HG03139 (cell line): ENCODE measurements at regions not wholly inside any gene's neighbourhood (a gene's known extent, or its start where the extent isn't known, plus 50 kb on each side); places are given as distances from the start of the nearest gene placed in this dataset.

Source experiments
- ATAC-seq: cut with Tn5 transposase; IDR thresholded peaks from one replicate; pipeline ENCODE4 v1.9.1; 2021; ENCODE audit not compliant: unreplicated experiment

DNA sequence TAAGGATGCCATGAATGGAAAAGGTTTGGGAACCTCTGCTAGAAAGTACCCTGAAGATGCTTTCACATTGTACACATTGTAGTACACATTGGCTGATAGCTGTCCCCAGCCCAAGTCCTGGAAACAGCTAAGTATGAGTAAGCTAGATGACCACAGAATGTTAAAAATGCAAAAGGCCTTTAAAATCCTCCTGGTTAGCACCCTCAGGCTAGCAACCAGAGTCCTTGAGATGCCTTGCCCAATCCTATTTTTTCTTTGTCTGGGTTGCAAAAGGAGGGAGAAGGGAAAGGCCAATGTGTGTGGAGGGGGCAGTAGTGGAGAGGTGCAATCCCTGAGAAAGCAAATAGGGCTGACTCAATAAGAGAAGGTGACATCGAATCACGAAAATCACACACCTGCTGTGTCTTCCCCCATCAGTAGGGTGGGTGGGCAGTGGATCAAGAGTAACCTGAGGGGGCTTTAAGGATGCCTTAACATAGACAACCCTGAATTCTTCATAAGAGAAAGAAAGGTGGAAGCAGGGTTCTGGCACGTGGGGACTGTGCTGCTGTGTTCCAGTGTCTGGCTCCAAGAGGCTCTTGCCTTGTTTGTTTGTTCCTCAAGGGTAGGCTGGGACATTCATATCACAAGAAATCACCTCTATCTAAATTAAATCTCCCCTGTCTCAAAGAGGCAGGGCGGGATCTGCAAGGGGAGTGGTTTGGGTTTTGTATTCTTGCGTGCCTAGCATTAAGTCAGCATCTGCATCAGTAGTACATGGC is 266.2 kb upstream of the PLXNA2 start:
- ATAC-seq: no peak

DNA sequence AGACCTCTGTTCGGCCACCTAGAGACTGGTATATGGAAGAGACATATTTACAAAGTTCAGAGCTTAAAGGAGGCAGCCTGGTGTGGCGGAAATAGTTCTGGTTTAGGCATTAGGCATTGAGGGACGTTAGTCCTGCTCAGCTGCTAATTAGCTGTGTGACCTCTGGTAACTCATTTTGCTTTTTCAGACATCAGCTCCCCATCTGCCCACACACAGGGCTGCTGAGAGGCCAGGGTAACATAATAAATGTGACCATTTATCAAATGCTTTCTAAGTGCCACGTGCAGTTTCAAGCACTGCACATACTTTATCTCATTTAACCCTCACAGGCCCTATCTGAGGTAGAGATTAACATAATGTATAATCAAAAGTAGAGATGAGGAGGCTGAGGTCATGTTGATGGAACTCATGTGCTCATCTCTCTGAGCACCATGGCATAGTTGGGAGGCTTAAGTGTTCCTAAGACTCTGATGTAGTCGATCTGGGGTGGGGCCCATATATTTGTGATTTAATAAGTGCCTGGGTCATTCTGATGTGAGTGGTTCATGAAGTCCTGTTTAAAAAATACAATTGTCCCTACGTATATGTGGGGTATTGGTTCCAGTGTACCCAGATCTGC is 267.2 kb upstream of the PLXNA2 start:
- no peak for ATAC-seq

DNA sequence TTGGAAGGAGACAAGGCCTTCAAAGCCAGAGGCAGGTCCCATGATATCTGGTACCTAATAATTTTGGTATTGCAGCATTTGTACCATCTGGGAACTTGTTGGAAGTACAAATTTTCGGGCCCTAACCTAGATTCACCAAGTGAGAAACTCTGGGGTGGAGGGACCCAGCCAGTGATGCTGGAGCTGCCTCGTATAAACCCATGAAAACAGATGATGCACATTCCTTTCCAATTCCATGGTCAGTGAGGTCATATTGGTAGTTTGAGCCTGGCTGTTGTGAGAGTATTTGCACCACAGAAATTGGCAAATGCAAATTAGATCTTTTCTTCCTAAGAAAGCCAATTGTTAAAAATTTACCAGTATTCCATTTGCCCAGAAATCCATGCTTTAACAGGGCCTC is 269.6 kb upstream of the PLXNA2 start:
- no peak for ATAC-seq

DNA sequence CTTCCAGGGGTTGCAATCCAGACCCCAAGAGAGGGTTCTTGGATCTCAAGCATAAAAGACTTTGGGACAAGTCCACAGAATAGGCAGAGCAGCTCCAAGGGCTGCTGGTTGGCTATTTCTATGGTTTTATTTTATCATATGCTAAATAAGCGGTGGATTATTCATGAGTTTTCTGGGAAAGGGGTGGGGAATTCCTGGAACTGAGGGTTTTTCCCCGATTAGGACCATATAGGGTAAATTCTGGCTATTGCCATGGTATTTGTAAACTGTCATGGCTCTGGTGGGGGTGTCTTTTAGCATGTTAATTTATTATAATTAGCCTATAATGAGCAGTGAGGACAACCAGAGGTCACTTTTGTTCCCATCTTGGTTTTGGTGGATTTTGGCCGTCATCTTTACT is 270.9 kb upstream of the PLXNA2 start:
- no peak for ATAC-seq

DNA sequence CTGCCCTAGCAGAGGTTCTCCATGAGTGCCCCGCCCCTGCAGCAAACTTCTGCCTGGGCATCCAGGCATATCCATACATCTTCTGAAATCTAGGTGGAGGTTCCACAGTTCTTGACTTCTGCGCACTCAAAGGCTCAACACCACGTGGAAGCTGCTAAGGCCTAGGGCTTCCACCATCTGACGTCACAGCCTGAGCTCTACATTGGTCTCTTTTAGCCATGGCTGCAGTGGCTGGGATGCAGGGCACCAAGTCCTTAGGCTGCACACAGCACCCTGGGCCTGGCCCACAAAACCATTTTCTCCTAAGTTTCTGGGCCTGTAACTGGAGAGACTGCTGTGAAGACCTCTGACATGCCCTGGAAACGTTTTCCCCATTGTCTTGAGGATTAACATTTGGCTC is 272.6 kb upstream of the PLXNA2 start:
- ATAC-seq: no peak

DNA sequence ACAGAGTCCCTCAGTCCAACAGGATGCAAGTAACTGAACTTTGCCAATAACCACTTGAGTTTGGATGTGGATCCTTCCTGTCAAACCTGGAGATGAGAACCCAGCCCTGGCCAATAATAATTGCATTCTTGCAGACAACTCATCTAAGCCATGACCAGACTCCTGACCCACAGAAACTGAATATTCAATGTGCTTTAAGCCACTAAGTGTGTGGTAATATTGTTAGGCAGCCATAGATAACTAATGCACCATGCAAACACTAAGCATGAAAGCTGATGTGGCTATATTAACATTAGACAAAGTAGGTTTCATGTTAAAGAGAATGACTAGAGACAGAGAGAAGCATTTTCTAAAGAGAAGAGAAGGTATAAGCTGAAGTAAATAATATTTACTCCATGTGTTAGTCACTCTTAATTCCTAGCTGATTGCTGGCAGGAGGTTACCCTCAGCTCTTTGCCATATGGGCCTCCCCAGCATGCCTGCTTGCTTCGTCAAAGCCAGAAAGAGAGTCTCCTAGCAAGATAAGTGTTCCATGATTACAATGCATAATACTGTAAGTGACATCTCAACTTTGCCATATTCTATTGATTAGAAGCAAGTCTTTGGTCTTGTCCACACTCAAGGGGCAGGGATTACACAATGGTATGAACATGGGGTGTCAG is 276.4 kb upstream of the PLXNA2 start:
- no peak for ATAC-seq

DNA sequence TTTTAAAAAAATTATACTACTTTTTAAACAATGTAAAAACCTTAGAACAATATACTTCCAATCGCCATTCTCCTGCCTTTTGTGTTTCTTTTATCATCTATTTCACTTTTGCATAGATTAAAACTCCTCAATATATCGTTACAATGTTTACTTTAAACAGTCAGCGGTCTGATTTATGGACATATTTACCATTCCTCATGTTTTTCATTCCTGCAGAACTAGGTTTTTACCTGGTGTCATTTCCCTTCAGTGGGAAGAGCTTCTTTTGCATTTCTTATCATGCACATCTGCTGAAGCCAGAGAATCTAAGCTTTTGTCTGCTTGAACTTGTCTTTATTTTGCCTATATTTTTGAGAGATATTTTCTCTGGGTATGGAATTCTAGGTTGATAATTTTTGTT is 277.4 kb upstream of the PLXNA2 start:
- no peak for ATAC-seq

DNA sequence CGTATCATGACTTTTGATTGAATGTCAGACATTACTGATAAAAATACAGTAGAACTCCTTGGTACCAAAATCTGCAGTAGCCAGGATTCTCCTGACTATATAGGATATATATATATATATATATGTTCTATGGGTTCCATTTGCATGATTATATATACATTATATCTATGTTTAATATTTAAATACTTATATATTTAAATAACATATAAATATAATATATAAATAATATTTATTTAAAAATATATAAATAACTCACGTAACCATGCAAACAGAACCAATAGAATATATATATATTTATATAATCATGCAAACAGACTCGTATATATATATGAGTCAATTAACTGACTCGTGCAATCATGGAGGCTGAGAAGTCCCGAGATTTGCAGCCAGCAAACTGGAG is 278.8 kb upstream of the PLXNA2 start:
- ATAC-seq: no peak

DNA sequence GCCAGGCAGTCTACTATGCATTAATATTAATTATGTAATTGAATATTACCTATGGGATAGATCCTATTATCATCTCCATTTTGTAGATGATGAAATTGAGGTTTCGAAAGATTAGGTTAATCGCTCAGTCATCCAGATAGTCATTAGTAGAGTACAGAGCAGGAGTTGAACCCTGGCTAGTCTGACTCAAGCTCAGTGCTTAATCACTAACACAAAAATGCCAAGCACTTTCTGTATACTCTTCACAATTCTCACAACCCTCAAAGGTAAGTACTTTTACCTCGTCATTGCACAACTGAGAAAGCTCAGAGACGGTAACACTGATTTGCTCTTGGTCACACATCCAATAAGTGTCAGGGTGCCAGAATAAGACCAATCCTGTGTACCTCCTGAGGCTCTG is 280.2 kb upstream of the PLXNA2 start:
- no peak for ATAC-seq

DNA sequence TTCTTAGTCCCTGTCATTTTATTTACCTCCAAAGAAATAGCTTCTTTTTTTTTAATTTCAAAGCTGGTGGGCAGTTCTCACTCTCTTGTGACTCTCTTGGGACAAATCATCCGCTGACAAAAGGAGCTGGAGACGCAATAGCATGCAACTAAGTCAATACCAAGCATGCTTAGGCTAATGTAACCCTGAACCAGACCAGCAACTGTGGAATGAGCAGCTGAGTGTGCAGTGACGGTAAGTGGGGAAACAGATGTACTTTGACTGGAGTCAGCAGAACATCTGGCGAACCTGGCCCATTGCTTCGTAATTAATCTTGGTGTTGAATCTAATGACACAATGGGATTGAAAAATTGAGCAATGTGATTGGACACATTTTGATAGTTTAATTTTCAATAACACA is 280.7 kb upstream of the PLXNA2 start:
- ATAC-seq: no peak

DNA sequence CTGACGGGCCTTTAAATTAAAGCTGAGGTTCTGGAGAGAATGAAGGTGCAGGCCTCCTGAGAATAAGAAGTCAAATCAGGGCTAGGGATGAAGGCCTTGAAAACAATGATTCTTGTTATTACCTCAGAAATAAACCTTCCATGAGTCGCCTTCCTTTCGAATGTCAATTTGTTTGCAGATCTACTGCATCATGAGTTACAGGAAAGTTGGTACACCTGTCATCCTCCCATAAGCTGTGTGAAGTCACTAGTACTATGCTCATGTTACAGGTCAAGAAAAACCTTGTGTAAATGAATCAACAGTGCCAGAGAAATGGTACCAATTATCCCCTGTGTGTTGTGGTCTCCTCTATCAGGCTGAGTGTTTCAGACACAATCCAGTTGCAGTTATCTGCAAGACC is 281.2 kb upstream of the PLXNA2 start:
- ATAC-seq: no peak

DNA sequence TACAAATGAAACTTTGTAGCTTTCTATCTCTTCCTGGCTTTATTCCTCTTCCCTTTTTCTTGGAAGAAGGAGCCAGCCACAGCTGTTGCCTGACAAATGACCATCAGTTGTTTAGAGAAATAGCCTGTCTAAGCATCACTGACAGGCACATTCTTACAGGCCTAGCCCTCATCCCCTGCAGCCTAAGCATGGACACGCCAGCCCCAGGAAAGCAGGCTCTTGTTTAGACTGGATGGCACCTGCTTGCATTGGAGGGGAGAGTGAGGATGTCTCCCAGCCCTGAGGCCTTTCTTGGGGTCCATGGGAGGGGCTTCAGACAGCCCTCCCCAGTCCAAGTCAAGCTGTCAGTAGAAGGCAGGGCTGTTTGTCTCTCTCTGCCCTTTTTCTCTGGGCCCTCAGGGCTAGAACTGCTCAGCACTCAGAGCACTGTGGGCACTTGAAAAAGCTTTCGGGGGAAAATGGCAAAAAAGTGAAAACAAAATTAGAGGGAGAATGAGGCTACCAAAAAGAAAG is 282.5 kb upstream of the PLXNA2 start:
- ATAC-seq: no peak

DNA sequence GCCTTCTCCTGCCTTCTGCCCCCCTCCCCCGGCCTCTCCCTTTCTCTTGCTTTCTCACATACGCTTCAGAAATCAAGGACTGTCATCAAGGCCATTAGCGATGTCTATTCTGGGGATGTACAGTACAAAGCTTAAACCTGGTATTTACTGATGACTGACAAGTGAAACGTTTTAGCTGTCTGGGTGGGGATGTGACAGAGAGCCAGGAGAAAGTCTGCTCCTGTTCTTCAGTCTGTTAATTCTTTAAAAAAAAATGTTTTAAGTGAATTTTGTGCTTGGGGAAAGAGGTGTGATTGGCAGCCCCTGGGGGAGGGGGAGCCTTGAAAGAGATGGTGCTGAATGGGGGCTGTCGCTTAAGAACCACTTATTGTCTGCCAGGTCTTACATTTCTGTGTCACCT is 283.0 kb upstream of the PLXNA2 start:
- ATAC-seq: no peak

DNA sequence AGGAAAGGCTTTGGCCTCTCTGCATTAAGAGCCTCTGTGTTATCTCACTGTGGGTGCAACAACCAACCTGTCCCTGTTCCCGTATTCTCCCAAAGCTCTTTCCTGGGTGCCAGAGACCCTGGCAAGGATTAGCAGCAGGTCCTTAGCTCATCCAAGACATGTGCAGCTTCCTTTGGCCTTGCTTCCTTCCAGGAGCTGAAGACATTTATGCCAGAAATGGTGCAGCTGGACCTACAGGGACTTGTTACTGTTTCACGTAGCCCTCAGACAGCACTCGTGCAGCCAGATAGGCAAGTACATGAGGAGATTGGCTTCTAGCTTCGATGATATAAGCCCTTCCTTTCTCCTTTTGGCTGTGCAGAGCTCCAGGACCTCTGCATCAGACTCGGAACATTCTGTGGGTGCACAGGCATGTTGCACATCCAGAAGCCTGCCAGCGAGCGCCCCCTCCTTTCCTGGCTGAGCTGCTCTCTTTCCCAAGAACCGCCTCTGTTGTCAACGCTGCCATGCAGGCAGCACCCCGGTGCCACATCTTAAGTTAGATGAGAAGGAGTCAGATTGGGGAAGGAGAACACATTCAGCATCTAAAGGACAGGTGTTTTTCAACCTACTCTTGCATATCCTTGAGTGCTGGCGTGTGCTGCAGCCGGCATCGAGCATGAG is 284.5 kb upstream of the PLXNA2 start:
- no peak for ATAC-seq

DNA sequence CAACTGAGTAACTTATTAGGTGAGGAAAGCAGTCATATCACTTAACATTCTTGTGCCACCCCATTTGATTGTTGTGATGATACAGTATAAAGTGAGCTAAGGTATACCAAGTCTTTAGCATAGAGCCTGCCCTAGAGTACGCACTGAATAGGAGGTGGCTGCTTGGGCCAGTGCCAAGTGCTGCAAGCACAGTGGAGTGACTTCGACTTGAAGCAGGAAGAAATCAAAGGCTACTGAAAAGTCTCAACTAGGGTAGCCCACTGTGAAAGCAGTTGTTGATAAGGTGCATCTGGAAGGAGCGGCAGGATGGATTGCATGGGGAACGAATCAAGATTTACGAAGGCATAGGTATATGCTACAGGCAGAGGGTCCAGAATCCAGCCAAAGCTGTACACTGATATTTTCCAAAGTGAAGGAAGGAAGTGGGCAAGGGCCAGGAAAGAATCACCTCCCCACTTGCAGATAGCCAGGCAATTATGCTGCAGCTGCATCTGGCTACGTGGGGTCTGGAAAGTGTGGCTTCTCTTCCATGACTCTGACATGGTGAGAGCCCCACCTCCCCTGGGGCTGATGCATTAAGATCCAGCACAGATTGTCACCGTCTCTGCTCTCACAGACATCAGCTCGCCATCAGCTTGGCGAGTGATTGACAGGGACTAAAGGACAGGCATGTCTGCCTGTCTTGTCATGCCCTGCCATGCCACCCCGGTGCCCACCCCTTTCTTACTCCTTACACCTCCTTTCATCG is 287.0 kb upstream of the PLXNA2 start:
- no peak for ATAC-seq

DNA sequence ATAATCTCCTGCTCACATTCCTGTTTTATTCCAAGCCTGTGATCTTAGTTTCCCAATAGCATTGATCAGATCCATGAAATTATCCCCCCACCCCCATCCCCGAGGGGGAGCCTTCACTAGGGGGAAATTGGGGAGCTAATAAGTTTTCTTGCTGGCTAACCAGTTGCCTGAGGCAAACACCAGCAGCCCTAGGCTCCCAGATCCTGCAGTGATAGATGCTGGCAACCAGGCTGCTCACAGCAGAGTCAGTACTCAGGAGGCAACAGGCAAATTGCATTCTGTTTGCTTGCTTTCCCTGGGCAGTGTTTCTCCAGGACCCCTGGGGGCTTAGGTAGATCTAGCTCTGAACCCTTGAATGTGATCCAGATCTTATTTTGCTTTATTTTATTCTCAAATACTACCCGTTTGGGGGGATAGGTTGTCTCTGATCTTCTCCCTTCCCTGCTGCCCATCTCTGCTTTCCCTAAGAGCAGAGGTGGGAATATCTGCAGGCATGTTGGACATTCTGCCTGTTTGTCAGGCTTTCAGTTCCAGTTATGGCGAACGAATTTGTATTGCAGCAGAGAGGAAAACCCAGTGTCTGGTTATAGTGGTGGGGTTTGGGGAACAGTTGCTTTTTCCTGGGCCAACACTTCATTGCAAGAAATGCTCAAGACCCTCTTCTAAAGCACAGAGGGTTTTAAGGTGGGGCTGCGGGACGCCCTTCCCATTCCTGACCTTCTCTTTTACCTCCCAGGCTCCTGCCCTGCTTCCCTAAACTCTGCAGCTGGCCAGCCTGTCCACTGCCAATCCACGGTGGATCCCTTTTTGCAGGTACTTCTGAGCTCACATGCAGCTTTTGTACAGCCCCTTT is 289.8 kb upstream of the PLXNA2 start:
- ATAC-seq: no peak

DNA sequence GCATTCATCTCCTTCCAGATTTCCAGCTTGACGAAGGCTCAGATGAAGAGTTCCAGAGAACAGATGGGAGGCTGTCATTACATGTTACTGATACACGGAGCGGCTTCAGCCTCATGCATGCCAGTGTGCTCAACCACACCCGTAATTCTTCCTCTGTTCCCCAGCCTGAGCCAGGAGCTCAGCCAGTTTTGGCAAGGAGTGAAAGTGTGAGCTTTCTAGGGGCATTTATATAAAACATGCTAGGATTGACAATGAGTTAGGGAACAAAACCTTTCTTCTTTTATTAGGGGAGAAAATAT is 290.4 kb upstream of the PLXNA2 start:
- no peak for ATAC-seq

DNA sequence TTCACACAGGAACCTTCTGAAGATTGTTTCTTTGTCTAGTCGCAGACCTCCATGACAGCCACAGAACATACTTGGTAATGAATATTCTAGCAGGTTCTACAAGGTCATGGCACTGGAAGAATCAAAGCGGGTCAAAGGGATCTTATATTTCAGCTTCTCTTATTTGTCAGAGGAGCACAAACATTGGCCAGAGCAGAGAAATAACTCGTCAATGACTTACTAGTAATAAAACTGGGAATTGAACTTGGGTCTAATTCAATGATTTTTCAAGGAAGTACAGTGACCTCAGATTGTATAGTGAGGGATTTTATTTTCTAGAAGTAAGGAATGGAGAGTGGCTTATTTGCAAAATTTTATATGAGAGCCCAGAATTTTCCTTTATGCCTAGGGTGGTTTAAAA is 290.8 kb upstream of the PLXNA2 start:
- ATAC-seq: no peak

DNA sequence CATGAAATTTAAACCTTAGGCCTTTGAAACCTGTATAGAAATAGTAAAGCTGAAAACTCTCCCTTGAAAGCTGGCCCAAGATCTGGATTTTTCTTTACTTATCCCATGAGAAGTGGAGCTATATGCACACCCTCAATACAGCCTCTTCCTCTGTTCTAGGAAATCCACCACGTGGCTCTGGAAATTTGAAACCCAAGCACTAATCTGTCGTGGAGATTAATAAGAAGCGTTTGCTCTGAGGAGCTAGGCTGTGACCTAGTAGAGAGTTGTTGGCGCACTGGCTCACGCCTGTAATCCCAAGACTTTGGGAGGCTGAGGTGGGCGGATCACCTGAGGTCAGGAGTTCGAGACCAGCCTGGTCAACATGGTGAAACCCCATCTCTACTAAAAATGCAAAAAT is 291.3 kb upstream of the PLXNA2 start:
- ATAC-seq: no peak

DNA sequence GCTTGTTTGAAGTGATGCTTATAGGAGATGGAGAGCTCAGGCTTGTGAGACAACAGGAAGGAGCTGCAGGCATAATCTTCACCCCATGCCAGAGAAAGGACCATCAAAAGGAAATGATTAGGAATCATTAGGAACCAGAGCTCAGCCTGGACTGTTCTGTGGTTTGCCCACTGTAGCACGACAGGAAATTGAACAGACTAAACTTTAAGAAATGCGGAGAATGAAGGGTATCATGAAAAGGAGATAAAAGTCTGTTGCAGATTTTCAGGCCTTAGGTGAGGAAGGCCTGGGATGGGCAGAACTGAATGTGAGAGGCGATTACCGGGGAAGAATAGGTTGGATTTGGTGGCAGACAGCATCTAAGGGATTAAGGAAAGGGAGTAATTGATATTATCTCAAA is 292.0 kb upstream of the PLXNA2 start:
- ATAC-seq: no peak
